ENCODE measurements at regions not wholly inside any gene's neighbourhood (a gene's known extent, or its start where the extent isn't known, plus 50 kb on each side); places are given as distances from the start of the nearest gene placed in this dataset.

DNA sequence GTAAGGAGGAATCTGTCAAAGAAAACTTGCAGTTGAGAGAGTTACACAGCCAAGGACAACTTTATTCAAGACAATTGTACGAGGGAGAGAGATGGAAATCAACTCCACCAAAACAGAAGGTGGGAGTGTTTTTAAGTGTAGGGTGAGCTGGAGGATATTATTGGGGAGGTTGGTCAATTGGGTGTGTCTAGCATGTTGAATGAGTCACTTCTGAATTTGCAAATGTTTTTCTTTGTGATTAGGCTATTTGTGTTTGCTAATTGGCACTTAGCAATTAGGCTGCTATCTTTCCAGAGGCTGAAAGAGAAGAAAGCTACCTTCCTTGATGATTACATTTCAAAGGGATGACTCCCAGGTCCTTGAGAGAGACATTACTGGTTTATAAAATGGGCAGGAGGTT is 441.1 kb downstream of the MEI4 start:
- no peak overlapping the region for H3K27ac ChIP-seq
- 38% methylated on average over 1 of the region's 1 CpG for WGBS
- no peaks in the 10 kb centered on the region for H3K27me3 ChIP-seq
- H3K9me3 ChIP-seq: no peaks in the 10 kb centered on the region
- no peak for TF ChIP-seq POLR2AphosphoS5 (IDR thresholded peaks at IDR 0.05)
- TF ChIP-seq EP300 (IDR thresholded peaks at IDR 0.05): no peak
- TF ChIP-seq POLR2A (IDR thresholded peaks at IDR 0.05): no peak
- no peak for TF ChIP-seq CTCF (IDR thresholded peaks at IDR 0.05)
- DNase-seq (ENCODE audit: low spot score in 2 of 2): no peak
- no peak overlapping the region for H3K4me3 ChIP-seq
- no peaks in the 10 kb centered on the region for H3K4me1 ChIP-seq
- no peaks in the 10 kb centered on the region for H3K36me3 ChIP-seq

- H3K36me3 ChIP-seq: no peaks in the 10 kb centered on the region
- H3K9me3 ChIP-seq: no peaks in the 10 kb centered on the region
- H3K4me1 ChIP-seq: no peaks in the 10 kb centered on the region
- H3K27ac ChIP-seq: no peak overlapping the region
- DNase-seq (ENCODE audit: low spot score in 2 of 2): no peak
- TF ChIP-seq POLR2A (IDR thresholded peaks at IDR 0.05) (no peak), POLR2AphosphoS5 (IDR thresholded peaks at IDR 0.05) (no peak), CTCF (IDR thresholded peaks at IDR 0.05) (no peak), EP300 (IDR thresholded peaks at IDR 0.05) (no peak)
- no peaks in the 10 kb centered on the region for H3K27me3 ChIP-seq
- WGBS: 96% methylated on average over 1 of the region's 1 CpG
- no peak overlapping the region for H3K4me3 ChIP-seq
Observed at GRCh38 chr6:78101387-78101786, 448.5 kb downstream of the MEI4 start.

DNA sequence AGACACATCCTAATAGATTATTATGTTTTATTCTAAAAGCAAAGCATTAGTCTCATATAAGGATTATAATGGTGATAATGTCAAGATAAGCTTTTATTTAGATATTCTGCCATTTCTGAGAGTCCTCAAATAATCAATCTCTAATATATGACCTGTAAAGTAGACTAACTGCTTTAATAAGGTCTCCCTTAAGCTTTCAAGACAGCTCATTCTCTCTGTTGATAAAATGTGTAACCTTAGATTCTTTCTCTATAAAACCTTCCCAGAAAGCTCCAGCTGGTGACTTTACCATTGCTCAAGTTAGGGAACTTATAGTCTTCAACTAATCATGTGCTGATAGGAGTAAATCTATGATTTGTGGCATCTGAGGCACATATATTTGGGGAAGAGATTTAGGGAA is 457.8 kb downstream of the MEI4 start:
- Histone ChIP-seq H3K4me3 (no peak overlapping the region), H3K9me3 (peaks cover 3% of the 10 kb centered on the region), H3K36me3 (no peaks in the 10 kb centered on the region), H3K4me1 (no peaks in the 10 kb centered on the region), H3K27ac (no peak overlapping the region), H3K27me3 (no peaks in the 10 kb centered on the region)
- DNase-seq (ENCODE audit: low spot score in 2 of 2): no peak
- TF ChIP-seq EP300 (IDR thresholded peaks at IDR 0.05) (no peak), POLR2AphosphoS5 (IDR thresholded peaks at IDR 0.05) (no peak), POLR2A (IDR thresholded peaks at IDR 0.05) (no peak), CTCF (IDR thresholded peaks at IDR 0.05) (no peak)

GRCh38 chr6:78117966-78118365 is 465.1 kb downstream of the MEI4 start:
- Histone ChIP-seq H3K9me3 (peaks cover 3% of the 10 kb centered on the region), H3K36me3 (no peaks in the 10 kb centered on the region), H3K4me3 (no peak overlapping the region), H3K27me3 (no peaks in the 10 kb centered on the region), H3K4me1 (no peaks in the 10 kb centered on the region), H3K27ac (no peak overlapping the region)
- WGBS: 35% methylated on average over 1 of the region's 1 CpG
- DNase-seq (ENCODE audit: low spot score in 2 of 2): no peak
- TF ChIP-seq CTCF (IDR thresholded peaks at IDR 0.05) (no peak), POLR2A (IDR thresholded peaks at IDR 0.05) (no peak), POLR2AphosphoS5 (IDR thresholded peaks at IDR 0.05) (no peak), EP300 (IDR thresholded peaks at IDR 0.05) (no peak)

DNA sequence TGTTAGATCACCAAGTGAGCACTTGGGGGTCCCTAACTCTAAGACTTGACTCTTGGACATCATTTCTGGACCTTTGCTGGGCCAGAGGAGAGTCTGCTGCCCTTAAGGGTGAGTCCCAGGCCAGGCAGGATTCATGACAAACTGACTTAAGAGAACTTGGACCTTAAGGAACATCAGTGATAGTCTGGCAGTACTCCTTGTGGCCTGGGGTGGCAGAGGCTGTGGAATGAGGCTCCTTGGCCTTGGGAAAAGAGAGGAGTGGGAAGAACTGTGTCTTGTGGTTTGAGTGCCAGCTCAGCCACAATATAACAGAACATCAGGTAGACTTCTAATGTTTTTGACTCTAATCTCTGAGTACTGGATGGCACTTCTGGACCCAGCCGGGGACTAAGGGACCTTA is 478.7 kb downstream of the MEI4 start:
- H3K27ac ChIP-seq: no peak overlapping the region
- H3K4me3 ChIP-seq: no peak overlapping the region
- DNase-seq (ENCODE audit: low spot score in 2 of 2): no peak
- no peaks in the 10 kb centered on the region for H3K36me3 ChIP-seq
- H3K4me1 ChIP-seq: no peaks in the 10 kb centered on the region
- WGBS: 100% methylated on average over 1 of the region's 1 CpG
- no peaks in the 10 kb centered on the region for H3K27me3 ChIP-seq
- H3K9me3 ChIP-seq: peaks cover 14% of the 10 kb centered on the region
- TF ChIP-seq EP300 (IDR thresholded peaks at IDR 0.05): no peak
- no peak for TF ChIP-seq CTCF (IDR thresholded peaks at IDR 0.05)
- no peak for TF ChIP-seq POLR2AphosphoS5 (IDR thresholded peaks at IDR 0.05)
- TF ChIP-seq POLR2A (IDR thresholded peaks at IDR 0.05): no peak

Data from suprapubic skin (tissue), 4 donors.